ENCODE measurements at regions not wholly inside any gene's neighbourhood (a gene's known extent, or its start where the extent isn't known, plus 50 kb on each side); places are given as distances from the start of the nearest gene placed in this dataset.
"Not testable (repeated sequence)": the region's sequence is repeated elsewhere in the genome, so short reads cannot be mapped to it uniquely, and the experiment has no call there.

DNA sequence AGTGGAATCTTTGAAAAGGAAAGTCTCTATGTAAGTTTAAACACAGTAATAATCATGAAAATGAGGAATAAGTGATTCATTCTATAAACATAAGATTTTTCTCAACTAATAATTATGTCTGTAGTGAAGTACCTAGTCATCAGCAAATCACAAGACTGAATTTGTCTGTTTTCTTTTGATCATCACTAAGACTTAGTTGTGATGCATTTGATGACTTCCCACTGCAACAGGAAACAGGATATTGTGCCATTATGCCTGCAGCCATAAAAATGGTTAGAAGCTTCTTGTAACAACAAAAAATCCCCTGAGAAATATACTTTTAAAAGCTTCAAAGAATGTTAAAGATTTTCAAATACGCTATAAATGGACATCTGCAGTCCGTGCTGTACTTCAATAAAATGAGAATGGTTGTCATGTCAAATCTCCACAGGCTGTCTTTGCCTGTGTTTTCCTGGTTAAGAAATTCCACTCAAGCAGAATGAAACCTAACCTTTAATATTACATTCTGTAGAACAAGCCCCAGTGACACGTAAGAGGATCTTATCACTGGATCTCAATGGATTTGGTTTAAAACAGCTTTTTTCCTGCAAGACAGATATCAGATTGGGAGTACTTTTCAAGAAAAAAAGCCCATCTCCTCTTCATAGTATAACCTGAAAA, 1262.3 kb upstream of the PHF14 start:
- H3K4me2 ChIP-seq: peak overlapping the region; percentile 63
- peaks cover 13% of the 10 kb centered on the region for H3K4me1 ChIP-seq
- no peaks in the 10 kb centered on the region for H4K20me1 ChIP-seq
- H3K9ac ChIP-seq: no peak overlapping the region
- H3K9me3 ChIP-seq: no peaks in the 10 kb centered on the region
- no peaks in the 10 kb centered on the region for H3K36me3 ChIP-seq
- H3K4me3 ChIP-seq: 0 out of 2 replicates have a peak overlapping the region, but pooled peaks have one; percentile 3
- H3K27me3 ChIP-seq: no peaks in the 10 kb centered on the region
- no peak for TF ChIP-seq Cebpa-rat (IDR thresholded peaks at IDR 0.05)
- H3K27ac ChIP-seq: no peak overlapping the region; the same call in 1 of the 2 replicates

DNA sequence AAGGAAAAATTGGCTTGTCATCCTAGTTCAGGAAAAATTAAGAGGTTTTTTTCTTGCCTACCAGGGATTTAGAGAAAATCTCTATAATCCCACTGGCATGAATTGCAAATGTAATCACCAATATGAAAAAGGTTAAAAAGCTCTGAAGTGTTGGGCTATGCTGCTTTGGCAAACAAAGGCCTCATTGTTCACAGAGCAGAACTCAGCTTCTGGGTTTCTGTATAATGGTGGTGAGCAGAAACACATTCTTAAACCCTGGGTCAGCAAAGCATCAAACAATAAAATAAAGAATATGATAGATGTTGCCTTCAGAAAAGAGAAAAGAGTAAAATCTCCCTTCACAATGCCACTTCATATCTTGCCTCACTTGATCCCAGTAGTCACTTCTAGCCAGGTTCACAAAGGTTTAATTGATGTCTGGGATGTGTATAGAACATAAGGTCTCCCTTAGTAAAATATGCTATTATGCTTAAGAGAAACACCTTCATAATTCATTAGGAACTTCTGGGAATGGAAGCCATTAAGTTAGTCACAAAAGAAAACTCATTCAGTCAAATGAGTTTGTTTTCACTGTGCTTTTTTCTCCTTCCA, 1255.5 kb upstream of the PHF14 start:
- Histone ChIP-seq H3K9ac (no peak overlapping the region), H4K20me1 (no peaks in the 10 kb centered on the region), H3K9me3 (peaks cover 4% of the 10 kb centered on the region; the same call in 1 of the 2 replicates), H3K4me3 (no peak overlapping the region), H3K4me1 (no peaks in the 10 kb centered on the region), H3K4me2 (no peak overlapping the region), H3K27me3 (no peaks in the 10 kb centered on the region), H3K27ac (no peak overlapping the region), H3K36me3 (no peaks in the 10 kb centered on the region)
- no peak for TF ChIP-seq Cebpa-rat (IDR thresholded peaks at IDR 0.05)

DNA sequence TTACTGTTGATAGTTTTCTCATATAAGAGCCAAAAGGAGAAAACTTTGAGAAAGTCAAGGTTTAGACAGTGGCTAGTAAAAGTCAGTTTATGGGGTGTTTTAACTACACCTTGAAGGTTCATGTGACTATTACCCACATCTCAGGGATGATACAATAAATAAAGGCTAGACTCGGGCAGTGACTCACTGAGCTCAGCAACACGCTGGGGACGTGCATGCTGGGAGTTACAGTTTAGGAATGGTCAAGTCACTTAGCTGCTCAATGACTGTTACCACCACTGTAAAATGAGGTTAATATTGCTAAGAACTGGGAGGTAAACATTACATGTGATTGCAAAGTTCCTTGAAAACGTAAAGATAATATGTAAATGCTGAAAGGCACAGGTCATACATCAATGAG, 1254.4 kb upstream of the PHF14 start:
- no peak overlapping the region for H3K4me2 ChIP-seq
- no peak overlapping the region for H3K27ac ChIP-seq

DNA sequence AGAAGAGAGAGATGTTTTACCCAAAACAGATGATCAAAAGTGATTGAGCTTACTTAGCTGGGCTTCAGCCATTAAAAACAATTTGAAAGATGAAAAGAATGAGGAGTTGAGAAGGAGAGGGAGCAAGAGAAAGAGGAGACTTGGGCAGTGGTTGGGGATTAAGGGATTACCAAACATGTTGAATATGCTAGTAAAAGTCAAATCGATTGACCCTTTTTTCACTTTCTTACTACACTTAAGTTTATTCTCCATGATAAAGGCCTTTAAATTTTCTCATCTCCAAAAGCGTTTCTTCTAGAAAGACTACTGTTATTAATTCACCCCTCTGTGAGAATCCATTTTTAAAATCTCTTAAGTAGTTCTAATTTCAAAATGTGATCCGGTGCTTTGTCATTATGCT, 1254.0 kb upstream of the PHF14 start:
- Histone ChIP-seq H3K27ac (no peak overlapping the region), H3K36me3 (no peaks in the 10 kb centered on the region), H3K9ac (no peak overlapping the region), H3K4me3 (no peak overlapping the region), H4K20me1 (no peaks in the 10 kb centered on the region), H3K4me1 (no peaks in the 10 kb centered on the region), H3K9me3 (peaks cover 4% of the 10 kb centered on the region; the same call in 1 of the 2 replicates), H3K27me3 (no peaks in the 10 kb centered on the region), H3K4me2 (no peak overlapping the region)
- TF ChIP-seq Cebpa-rat (IDR thresholded peaks at IDR 0.05): no peak

More for the DNA sequence above, 1254.4 kb upstream of the PHF14 start:
- no peak for TF ChIP-seq Cebpa-rat (IDR thresholded peaks at IDR 0.05)
- Histone ChIP-seq H4K20me1 (no peaks in the 10 kb centered on the region), H3K9ac (no peak overlapping the region), H3K9me3 (peaks cover 4% of the 10 kb centered on the region; the same call in 1 of the 2 replicates), H3K27me3 (no peaks in the 10 kb centered on the region), H3K36me3 (no peaks in the 10 kb centered on the region), H3K4me3 (no peak overlapping the region), H3K4me1 (no peaks in the 10 kb centered on the region)

DNA sequence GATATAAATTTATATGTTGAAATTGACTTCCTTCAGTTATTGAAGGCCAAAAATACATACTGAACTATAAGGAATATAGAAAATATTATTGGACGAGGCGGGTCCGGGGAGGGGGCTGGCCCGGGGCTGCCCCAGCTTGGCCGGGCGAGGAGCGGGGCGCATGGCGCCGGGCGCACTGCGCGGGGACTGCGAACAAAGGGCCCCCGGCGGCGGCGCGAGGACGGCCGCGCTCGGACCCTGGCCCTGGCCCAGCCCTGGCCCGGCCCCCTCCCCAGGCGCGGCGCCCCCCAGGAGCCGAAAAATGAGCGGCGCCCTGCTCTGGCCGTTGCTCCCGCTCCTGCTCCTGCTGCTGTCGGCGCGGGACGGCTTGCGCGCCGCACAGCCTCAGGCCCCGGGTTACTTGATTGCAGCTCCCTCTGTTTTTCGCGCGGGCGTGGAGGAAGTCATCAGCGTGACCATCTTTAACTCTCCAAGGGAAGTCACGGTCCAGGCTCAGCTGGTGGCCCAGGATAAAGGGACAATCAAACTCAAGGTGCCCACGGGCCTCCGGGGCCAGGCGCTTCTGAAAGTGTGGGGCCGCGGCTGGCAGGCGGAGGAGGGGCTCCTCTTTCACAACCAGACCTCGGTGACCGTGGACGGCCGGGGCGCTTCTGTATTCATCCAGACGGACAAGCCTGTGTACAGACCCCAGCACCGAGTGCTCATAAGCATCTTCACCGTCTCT, 1247.6 kb upstream of the PHF14 start:
- H3K4me2 ChIP-seq, H3K27ac ChIP-seq, H3K36me3 ChIP-seq, H3K27me3 ChIP-seq, H3K4me3 ChIP-seq, H4K20me1 ChIP-seq, H3K4me1 ChIP-seq, H3K9ac ChIP-seq: not testable (repeated sequence)
- H3K9me3 ChIP-seq: peaks cover 15% of the 10 kb centered on the region

DNA sequence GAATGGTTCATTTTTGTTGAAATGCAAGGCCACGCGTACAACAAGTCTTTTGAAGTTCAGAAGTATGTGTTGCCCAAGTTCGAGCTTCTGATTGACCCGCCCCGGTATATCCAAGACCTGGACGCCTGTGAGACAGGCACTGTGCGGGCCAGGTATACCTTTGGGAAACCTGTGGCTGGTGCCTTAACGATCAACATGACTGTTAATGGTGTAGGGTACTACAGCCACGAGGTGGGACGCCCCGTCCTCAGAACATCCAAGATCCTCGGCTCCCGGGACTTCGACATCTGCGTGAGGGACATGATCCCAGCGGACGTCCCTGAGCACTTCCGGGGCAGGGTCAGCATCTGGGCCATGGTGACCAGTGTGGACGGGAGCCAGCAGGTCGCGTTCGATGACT, 1246.9 kb upstream of the PHF14 start:
- H3K4me1 ChIP-seq, H3K9ac ChIP-seq, H4K20me1 ChIP-seq, H3K27ac ChIP-seq, H3K4me2 ChIP-seq, H3K4me3 ChIP-seq, H3K27me3 ChIP-seq, H3K36me3 ChIP-seq: not testable (repeated sequence)
- H3K9me3 ChIP-seq: peaks cover 15% of the 10 kb centered on the region

DNA sequence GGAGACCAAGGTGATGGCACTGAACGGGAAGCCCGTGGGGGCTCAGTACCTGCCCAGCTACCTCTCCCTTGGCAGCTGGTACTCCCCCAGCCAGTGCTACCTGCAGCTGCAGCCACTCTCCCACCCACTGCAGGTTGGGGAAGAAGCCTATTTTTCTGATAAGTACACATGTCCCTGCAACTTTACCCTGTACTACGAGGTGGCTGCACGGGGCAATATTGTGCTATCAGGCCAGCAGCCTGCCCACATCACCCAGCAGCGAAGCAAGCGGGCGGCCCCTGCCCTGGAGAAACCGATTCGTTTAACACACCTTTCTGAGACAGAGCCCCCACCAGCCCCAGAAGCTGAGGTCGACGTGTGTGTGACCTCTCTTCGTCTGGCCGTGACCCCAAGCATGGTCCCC, 1246.2 kb upstream of the PHF14 start:
- not testable (repeated sequence) for H3K4me1 ChIP-seq, H3K4me3 ChIP-seq, H3K27me3 ChIP-seq, H4K20me1 ChIP-seq, H3K27ac ChIP-seq, H3K9ac ChIP-seq, H3K36me3 ChIP-seq, H3K4me2 ChIP-seq
- H3K9me3 ChIP-seq: peaks cover 15% of the 10 kb centered on the region

DNA sequence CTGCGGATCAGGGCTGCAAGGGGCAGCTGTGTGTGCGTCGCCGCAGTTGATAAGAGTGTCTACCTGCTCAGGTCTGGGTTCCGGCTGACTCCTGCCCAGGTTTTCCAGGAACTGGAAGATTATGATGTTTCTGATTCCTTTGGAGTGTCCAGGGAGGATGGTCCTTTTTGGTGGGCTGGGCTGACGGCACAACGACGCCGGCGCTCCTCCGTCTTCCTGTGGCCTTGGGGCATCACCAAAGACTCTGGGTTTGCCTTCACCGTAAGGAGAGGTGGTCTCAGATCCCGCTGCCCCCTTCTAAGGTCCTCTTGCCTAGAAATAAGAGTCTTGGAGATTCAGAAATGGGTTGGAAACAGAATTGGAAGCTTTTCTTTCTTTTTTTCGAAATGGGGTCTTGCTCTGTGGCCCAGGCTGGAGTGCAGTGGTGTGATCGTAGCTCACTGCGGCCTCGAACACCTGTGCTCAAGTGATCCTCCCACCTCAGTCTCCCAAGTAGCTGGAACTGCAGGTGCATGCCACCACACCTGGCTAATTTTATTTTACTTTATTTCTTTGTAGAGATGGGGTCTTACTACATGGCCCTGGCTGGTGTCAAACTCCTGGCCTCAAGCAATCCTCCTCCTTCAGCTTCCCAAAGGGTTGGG, 1245.5 kb upstream of the PHF14 start:
- not testable (repeated sequence) for H3K4me3 ChIP-seq, H3K9ac ChIP-seq, H3K4me1 ChIP-seq, H3K36me3 ChIP-seq, H3K4me2 ChIP-seq, H4K20me1 ChIP-seq, H3K27me3 ChIP-seq, H3K27ac ChIP-seq
- peaks cover 15% of the 10 kb centered on the region for H3K9me3 ChIP-seq

DNA sequence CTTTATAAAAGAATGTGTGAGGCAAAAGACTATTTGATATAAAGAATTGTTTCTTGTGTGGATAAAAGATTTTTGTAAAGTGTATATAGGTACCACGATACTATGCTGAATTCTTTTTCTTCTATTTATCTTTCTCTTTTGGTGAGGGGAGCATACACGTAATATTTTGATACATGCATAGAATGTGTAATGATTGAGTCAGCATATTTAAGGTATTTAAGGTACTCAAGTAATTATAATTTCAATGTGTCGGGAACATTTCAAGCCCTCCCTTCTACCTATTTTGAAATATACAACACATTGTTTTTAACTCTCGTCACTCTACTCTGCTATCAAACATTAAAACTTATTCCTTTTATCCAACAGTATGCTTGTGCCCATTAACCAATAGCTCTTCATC, 1221.6 kb upstream of the PHF14 start:
- Histone ChIP-seq H3K27ac (no peak overlapping the region), H3K36me3 (no peaks in the 10 kb centered on the region), H3K9ac (no peak overlapping the region), H3K4me3 (no peak overlapping the region), H3K4me1 (no peaks in the 10 kb centered on the region), H3K9me3 (no peaks in the 10 kb centered on the region), H4K20me1 (no peaks in the 10 kb centered on the region), H3K27me3 (no peaks in the 10 kb centered on the region), H3K4me2 (no peak overlapping the region)
- no peak for TF ChIP-seq Cebpa-rat (IDR thresholded peaks at IDR 0.05)

DNA sequence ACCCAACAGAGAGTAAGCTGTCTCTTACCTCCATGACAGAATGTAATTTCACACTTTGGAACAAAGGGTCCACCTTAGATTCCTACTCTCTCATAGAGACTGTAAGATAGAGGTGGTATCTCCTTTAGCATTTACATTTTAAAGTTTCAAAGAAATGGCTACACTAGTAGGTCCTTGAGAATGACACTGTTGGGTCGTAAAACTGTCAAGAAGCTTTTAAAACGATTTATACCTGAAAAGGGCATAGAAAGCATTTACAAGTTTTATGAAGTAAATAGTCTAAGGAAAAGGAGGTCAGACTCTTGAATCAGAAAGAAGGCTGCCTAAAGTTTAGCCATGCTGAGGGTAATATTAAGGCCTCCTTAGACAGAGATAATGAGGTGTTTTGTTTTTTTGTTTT, 1212.4 kb upstream of the PHF14 start:
- Histone ChIP-seq H4K20me1 (no peaks in the 10 kb centered on the region), H3K27me3 (no peaks in the 10 kb centered on the region), H3K4me2 (no peak overlapping the region), H3K9ac (no peak overlapping the region), H3K4me1 (no peaks in the 10 kb centered on the region), H3K36me3 (no peaks in the 10 kb centered on the region), H3K4me3 (no peak overlapping the region), H3K27ac (no peak overlapping the region), H3K9me3 (no peaks in the 10 kb centered on the region)
- no peak for TF ChIP-seq Cebpa-rat (IDR thresholded peaks at IDR 0.05)

Data from BLaER1 (cell line).